ENCODE measurements at regions not wholly inside any gene's neighbourhood (a gene's known extent, or its start where the extent isn't known, plus 50 kb on each side); places are given as distances from the start of the nearest gene placed in this dataset.

DNA sequence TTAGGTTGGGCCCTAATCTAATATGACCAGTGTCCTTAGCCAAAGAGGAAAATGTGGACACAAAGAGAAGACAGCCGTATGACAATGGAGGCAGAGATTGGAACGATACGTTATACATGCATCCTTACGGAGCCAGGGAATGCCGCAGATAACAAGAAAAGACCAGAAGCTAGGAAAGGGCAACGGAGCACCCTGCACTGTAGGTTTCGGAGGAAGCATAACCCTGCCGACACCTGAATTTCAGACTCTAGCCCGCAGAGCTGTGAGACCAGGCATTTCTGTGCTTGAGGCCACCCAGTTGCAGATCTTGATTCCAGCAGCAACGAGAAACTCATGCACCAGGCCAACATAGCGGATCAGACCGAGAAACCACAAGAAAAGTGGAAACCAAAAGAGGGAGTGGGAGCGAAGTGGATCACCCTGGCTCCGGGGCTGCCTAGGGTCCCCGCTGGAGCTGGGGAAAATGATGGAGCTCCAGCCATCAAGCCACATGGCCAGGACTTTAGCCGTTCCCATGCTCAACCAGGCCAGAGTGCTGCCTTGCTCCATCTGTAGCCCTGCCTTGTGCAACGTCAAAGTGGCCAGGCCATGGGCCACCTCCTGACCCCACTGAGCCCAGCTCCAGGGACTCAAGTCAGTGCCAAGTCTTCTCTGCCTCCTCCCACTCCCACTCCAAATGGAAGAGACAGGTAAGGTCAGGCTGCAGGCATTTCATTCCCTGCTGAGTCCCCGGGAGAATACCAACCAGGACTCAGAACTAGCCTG is 51.7 kb upstream of the RPL38 start:
- no peak for DNase-seq
- Histone ChIP-seq H3K27me3 (ENCODE audit: control insufficient read depth in 1 of 2, insufficient read depth in 1 of 2, low read length in 2 of 2) (peaks cover 0 to 27% of the 10 kb centered on the region in 2 experiments), H2BK15ac (ENCODE audit: low read depth, poor library complexity, severe bottlenecking) (no peak overlapping the region), H3K4ac (ENCODE audit: low read depth in 1 of 2, low read length in 2 of 2) (no peak overlapping the region), H3K9me3 (ENCODE audit: control insufficient read depth, low read length) (peaks cover 3% of the 10 kb centered on the region), H4K8ac (ENCODE audit: low read length) (no peak overlapping the region), H2BK12ac (ENCODE audit: low read length in 2 of 2) (no peak overlapping the region), H3K4me1 (ENCODE audit: control insufficient read depth, insufficient read depth, low read depth, low read length) (no peaks in the 10 kb centered on the region), H4K91ac (ENCODE audit: low read length) (no peak overlapping the region), H3K23ac (ENCODE audit: low read length in 2 of 2) (no peak overlapping the region), H3K4me2 (ENCODE audit: low read length, poor library complexity, severe bottlenecking) (no peak overlapping the region), H2AFZ (ENCODE audit: low read depth, low read length) (no peak overlapping the region), H2BK120ac (ENCODE audit: low read depth, low read length) (no peak overlapping the region), H3K14ac (ENCODE audit: low read length in 2 of 2) (no peak overlapping the region), H3K79me1 (replicated peaks; ENCODE audit: low read length, poor library complexity, severe bottlenecking) (no peaks in the 10 kb centered on the region), H3K4me3 (ENCODE audit: insufficient read depth in 1 of 2, low read depth in 1 of 2, low read length in 2 of 2) (no peak overlapping the region), H2AK5ac (ENCODE audit: low read length, severe bottlenecking) (no peak overlapping the region), H3K9ac (ENCODE audit: low read length) (no peak overlapping the region), H3K18ac (ENCODE audit: low read depth in 1 of 2, low read length in 2 of 2) (no peak overlapping the region), H3K27ac (ENCODE audit: low read length, poor library complexity, severe bottlenecking) (no peak overlapping the region), H2BK5ac (ENCODE audit: low read depth, low read length, poor library complexity, severe bottlenecking) (no peak overlapping the region), H3K36me3 (ENCODE audit: control insufficient read depth in 1 of 2, insufficient read depth in 2 of 2, low read depth in 1 of 2, low read length in 2 of 2) (no peaks in the 10 kb centered on the region)
- 84% methylated on average over 18 of the region's 18 CpGs for WGBS

DNA sequence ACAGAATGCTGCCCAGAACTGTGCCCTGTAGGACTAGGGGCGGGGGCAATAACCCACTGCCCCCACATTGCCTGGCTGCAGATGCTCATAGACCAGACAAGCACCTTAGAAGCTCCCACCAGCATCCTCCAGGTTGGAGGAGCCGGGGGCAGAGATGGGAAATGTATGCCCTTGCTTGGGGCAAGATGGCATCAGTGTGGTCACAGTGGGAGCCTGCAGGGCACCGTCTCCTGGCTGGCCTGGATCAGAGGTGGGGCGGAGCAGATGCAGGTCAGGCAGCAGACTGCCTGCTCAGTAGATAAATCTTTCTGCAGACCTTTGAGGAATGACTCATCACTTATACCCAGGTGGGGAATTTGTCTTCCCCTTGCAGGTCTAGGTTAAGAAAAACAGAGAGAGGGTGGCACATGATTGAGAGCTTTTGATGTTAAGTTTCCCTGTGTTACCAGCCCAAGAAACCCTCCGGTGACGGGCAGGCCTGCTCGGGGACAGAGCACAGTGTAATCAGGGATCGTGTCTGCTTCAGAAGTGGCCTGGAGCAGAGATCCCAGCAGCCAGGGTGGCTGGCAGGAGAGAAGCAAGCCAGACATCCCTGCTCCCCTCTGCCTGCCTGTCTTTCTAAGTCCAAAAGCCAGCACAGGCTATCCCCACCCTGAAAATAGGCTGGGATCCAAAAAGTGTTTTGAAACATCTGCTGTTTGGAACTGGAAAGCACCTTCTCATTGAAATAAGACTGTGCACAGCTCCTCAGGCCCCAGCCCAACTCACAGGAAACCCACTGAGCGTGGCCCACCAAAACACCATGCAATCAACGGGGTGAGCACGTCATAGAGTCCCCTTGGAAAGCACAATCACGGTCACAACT is 50.7 kb upstream of the RPL38 start:
- Histone ChIP-seq H3K36me3 (ENCODE audit: control insufficient read depth in 1 of 2, insufficient read depth in 2 of 2, low read depth in 1 of 2, low read length in 2 of 2) (no peaks in the 10 kb centered on the region), H2BK12ac (ENCODE audit: low read length in 2 of 2) (no peak overlapping the region), H3K27me3 (ENCODE audit: control insufficient read depth in 1 of 2, insufficient read depth in 1 of 2, low read length in 2 of 2) (peaks cover 0 to 27% of the 10 kb centered on the region in 2 experiments), H2BK5ac (ENCODE audit: low read depth, low read length, poor library complexity, severe bottlenecking) (no peak overlapping the region), H3K79me1 (replicated peaks; ENCODE audit: low read length, poor library complexity, severe bottlenecking) (no peaks in the 10 kb centered on the region), H3K4me2 (ENCODE audit: low read length, poor library complexity, severe bottlenecking) (no peak overlapping the region), H3K23ac (ENCODE audit: low read length in 2 of 2) (no peak overlapping the region), H2BK120ac (ENCODE audit: low read depth, low read length) (no peak overlapping the region), H3K27ac (ENCODE audit: low read length, poor library complexity, severe bottlenecking) (no peak overlapping the region), H2AK5ac (ENCODE audit: low read length, severe bottlenecking) (no peak overlapping the region), H4K8ac (ENCODE audit: low read length) (no peak overlapping the region), H3K4me1 (ENCODE audit: control insufficient read depth, insufficient read depth, low read depth, low read length) (no peaks in the 10 kb centered on the region), H3K4me3 (ENCODE audit: insufficient read depth in 1 of 2, low read depth in 1 of 2, low read length in 2 of 2) (no peak overlapping the region), H3K18ac (ENCODE audit: low read depth in 1 of 2, low read length in 2 of 2) (no peak overlapping the region), H4K91ac (ENCODE audit: low read length) (no peak overlapping the region), H3K4ac (ENCODE audit: low read depth in 1 of 2, low read length in 2 of 2) (no peak overlapping the region), H3K9me3 (ENCODE audit: control insufficient read depth, low read length) (peaks cover 8% of the 10 kb centered on the region), H3K14ac (ENCODE audit: low read length in 2 of 2) (no peak overlapping the region), H3K9ac (ENCODE audit: low read length) (no peak overlapping the region), H2AFZ (ENCODE audit: low read depth, low read length) (no peak overlapping the region), H2BK15ac (ENCODE audit: low read depth, poor library complexity, severe bottlenecking) (no peak overlapping the region)
- DNase-seq = no peak
- WGBS = 42% methylated on average over 12 of the region's 12 CpGs

DNA sequence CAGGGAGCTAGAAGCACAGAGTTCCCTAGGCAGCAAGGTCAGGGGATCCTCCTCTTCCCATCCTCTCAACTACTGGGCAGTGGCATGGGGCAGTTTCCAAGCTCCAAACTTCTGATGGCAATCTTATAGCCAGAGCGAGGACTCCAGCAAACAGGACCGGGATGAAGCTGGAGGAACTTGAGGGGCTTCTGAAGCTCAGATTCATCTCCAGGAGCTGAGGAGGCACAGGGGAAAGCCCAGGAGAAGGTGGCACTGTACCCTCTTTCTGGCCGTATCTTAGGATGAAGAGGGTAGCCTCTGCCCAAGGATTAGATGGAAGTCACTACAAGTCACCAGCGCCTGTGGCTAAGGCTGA is 50.0 kb upstream of the RPL38 start:
- 89% methylated on average over 4 of the region's 4 CpGs for WGBS
- H2BK120ac ChIP-seq (ENCODE audit: low read depth, low read length) = no peak overlapping the region

More for the DNA sequence above, 50.0 kb upstream of the RPL38 start:
- no peak overlapping the region for H2BK15ac ChIP-seq (ENCODE audit: low read depth, poor library complexity, severe bottlenecking)
- H2AK5ac ChIP-seq (ENCODE audit: low read length, severe bottlenecking) = no peak overlapping the region
- H3K4me3 ChIP-seq (ENCODE audit: insufficient read depth in 1 of 2, low read depth in 1 of 2, low read length in 2 of 2) = no peak overlapping the region
- H3K4me1 ChIP-seq (ENCODE audit: control insufficient read depth, insufficient read depth, low read depth, low read length) = no peaks in the 10 kb centered on the region
- no peak overlapping the region for H3K18ac ChIP-seq (ENCODE audit: low read depth in 1 of 2, low read length in 2 of 2)
- H3K9ac ChIP-seq (ENCODE audit: low read length) = no peak overlapping the region
- no peaks in the 10 kb centered on the region for H3K36me3 ChIP-seq (ENCODE audit: control insufficient read depth in 1 of 2, insufficient read depth in 2 of 2, low read depth in 1 of 2, low read length in 2 of 2)
- H3K4ac ChIP-seq (ENCODE audit: low read depth in 1 of 2, low read length in 2 of 2) = no peak overlapping the region
- DNase-seq = no peak
- peaks cover 0 to 29% of the 10 kb centered on the region in 2 experiments for H3K27me3 ChIP-seq (ENCODE audit: control insufficient read depth in 1 of 2, insufficient read depth in 1 of 2, low read length in 2 of 2)
- H3K27ac ChIP-seq (ENCODE audit: low read length, poor library complexity, severe bottlenecking) = no peak overlapping the region
- peaks cover 8% of the 10 kb centered on the region for H3K9me3 ChIP-seq (ENCODE audit: control insufficient read depth, low read length)
- no peak overlapping the region for H2AFZ ChIP-seq (ENCODE audit: low read depth, low read length)
- no peak overlapping the region for H4K91ac ChIP-seq (ENCODE audit: low read length)
- no peak overlapping the region for H3K4me2 ChIP-seq (ENCODE audit: low read length, poor library complexity, severe bottlenecking)
- H3K79me1 ChIP-seq (replicated peaks; ENCODE audit: low read length, poor library complexity, severe bottlenecking) = no peaks in the 10 kb centered on the region
- no peak overlapping the region for H3K23ac ChIP-seq (ENCODE audit: low read length in 2 of 2)
- H2BK5ac ChIP-seq (ENCODE audit: low read depth, low read length, poor library complexity, severe bottlenecking) = no peak overlapping the region
- no peak overlapping the region for H4K8ac ChIP-seq (ENCODE audit: low read length)
- H3K14ac ChIP-seq (ENCODE audit: low read length in 2 of 2) = no peak overlapping the region
- H2BK12ac ChIP-seq (ENCODE audit: low read length in 2 of 2) = no peak overlapping the region

All from mesenchymal stem cell (in vitro differentiated cells and primary cell).